ENCODE measurements at regions not wholly inside any gene's neighbourhood (a gene's known extent, or its start where the extent isn't known, plus 50 kb on each side); places are given as distances from the start of the nearest gene placed in this dataset.

DNA sequence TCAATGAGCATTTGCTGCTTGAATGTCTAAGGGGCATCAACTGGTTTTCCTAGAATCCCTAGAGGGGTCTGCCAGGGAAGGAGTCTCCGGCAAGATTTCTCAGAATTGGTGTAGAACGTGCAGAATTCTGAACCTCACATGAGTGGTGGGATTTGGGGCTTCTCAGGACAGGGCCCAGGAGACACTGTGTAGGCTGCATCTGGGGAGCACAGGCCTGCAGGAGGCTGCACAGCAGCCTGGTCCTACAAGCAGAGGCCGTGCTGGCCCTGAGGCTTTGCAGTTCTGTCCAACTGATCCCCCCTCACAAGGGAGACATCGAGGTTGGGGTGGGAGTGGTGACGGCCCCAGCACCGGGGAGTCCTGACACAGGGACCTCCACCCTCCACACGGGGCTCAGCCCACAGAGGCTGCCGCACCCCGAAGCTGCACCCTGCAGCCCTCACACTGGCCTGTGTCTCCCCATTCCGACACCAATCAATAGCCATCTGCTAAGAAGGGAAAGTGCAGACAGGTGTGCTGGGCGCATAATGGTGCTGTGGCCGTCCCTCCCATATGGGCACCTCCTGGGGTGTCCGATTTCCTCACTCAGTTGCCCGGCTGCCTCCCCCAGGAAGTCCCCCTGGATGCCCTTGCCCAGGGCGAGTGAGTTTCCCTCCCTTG lies 688.1 kb downstream of the BRD1 start:
- no peaks in the 10 kb centered on the region for H3K9me3 ChIP-seq (ENCODE audit: low read length)
- no peaks in the 10 kb centered on the region for H3K4me1 ChIP-seq (ENCODE audit: insufficient read depth, low read length)
- H3K4me3 ChIP-seq (replicated peaks in 1 of 3; ENCODE audit: insufficient read depth in 1 of 3, low read depth in 2 of 3, low read length in 3 of 3): no peak overlapping the region
- H2AFZ ChIP-seq (ENCODE audit: low read length): no peak overlapping the region
- no peak overlapping the region for H3K27ac ChIP-seq (ENCODE audit: extremely low read length, insufficient read depth, low read length)
- 0% methylated on average over 2 of the region's 15 CpGs for WGBS (ENCODE audit: low lambda C conversion rate)
- H3K4me2 ChIP-seq (ENCODE audit: low read depth, low read length): no peak overlapping the region
- TF ChIP-seq ARID2 (CRISPR knock-in tag; IDR thresholded peaks at IDR 0.05; ENCODE audit: borderline replicate concordance): no peak
- TF ChIP-seq, protein P1, sequence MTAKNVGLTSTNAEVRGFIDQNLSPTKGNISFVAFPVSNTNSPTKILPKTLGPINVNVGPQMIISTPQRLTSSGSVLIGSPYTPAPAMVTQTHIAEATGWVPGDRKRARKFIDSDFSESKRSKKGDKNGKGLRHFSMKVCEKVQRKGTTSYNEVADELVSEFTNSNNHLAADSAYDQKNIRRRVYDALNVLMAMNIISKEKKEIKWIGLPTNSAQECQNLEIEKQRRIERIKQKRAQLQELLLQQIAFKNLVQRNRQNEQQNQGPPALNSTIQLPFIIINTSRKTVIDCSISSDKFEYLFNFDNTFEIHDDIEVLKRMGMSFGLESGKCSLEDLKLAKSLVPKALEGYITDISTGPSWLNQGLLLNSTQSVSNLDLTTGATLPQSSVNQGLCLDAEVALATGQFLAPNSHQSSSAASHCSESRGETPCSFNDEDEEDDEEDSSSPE (CRISPR knock-in tag; IDR thresholded peaks at IDR 0.05): no peak
- ChIA-PET CTCF (ENCODE audit: low intra/inter-chr PET ratio, low total read pairs) (no interaction called here), POLR2A (no interaction called here)
- in situ Hi-C loops (cut with HindIII; ENCODE audit: extremely low pct_ligation_motif_present, low pct_unique_long_range_greater_than_20kb): no loop called here
- no peaks in the 10 kb centered on the region for H4K20me1 ChIP-seq (ENCODE audit: insufficient read depth, low read length)
- FAIRE-seq (no peak), DNase-seq (ENCODE audit: low spot score) (no peak), ATAC-seq (no peak)
- no peak overlapping the region for H3K9ac ChIP-seq (ENCODE audit: insufficient read depth, low read depth, low read length)
- peaks cover 0 to 30% of the 10 kb centered on the region in 2 experiments; a peak in 4 of 5 replicates for H3K27me3 ChIP-seq (ENCODE audit: control insufficient read depth in 1 of 2, insufficient read depth in 2 of 2, low read length in 2 of 2)
- H3K36me3 ChIP-seq (replicated peaks in 1 of 2; ENCODE audit: control insufficient read depth in 1 of 2, insufficient read depth in 2 of 2, low read length in 2 of 2): no peaks in the 10 kb centered on the region
- no peaks in the 10 kb centered on the region for H3K79me2 ChIP-seq (ENCODE audit: insufficient read depth, low read length)
- intact Hi-C loops (cut with micrococcal nuclease; ENCODE audit: unreplicated experiment): no loop called here
- no TSS peak for BruUV-seq (replicated peaks)

DNA sequence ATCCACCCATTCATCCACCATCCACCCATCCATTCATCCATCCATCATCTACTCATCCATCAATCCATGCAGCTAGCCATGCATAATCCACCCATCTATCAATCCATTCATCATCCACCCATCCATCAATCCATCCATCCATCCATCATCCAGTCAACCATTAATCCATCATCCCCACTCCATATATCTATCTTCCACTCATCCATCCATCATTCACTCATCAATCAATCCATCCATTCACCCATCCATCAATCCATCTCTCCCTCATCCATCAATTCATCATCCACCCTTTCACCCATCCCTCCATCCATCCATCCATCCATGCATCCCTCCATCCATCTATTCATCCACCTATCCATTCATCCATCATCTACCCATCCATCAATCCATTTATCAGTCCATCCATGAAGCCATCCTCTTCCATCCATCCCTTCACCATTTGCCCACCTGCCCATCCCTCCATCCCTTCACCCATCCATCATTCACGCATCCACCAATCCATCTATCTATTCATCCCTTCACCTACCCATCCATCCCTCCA lies 689.4 kb downstream of the BRD1 start:
- intact Hi-C loops (cut with micrococcal nuclease; ENCODE audit: unreplicated experiment): no loop called here
- no TSS peak for BruUV-seq (replicated peaks)
- CTCF ChIA-PET (ENCODE audit: low intra/inter-chr PET ratio, low total read pairs): no interaction called here
- WGBS (ENCODE audit: low lambda C conversion rate): 0% methylated on average over 1 of the region's 1 CpG
- Histone ChIP-seq H3K36me3 (replicated peaks in 1 of 2; ENCODE audit: control insufficient read depth in 1 of 2, insufficient read depth in 2 of 2, low read length in 2 of 2) (no peaks in the 10 kb centered on the region), H3K4me3 (replicated peaks in 1 of 3; ENCODE audit: insufficient read depth in 1 of 3, low read depth in 2 of 3, low read length in 3 of 3) (no peak overlapping the region), H3K9me3 (ENCODE audit: low read length) (no peaks in the 10 kb centered on the region), H3K4me2 (ENCODE audit: low read depth, low read length) (no peak overlapping the region), H3K27ac (ENCODE audit: extremely low read length, insufficient read depth, low read length) (no peak overlapping the region), H3K4me1 (ENCODE audit: insufficient read depth, low read length) (no peaks in the 10 kb centered on the region), H3K9ac (ENCODE audit: insufficient read depth, low read depth, low read length) (no peak overlapping the region), H3K79me2 (ENCODE audit: insufficient read depth, low read length) (no peaks in the 10 kb centered on the region), H3K27me3 (ENCODE audit: control insufficient read depth in 1 of 2, insufficient read depth in 2 of 2, low read length in 2 of 2) (peaks cover 0 to 36% of the 10 kb centered on the region in 2 experiments; a peak in 4 of 5 replicates), H4K20me1 (ENCODE audit: insufficient read depth, low read length) (no peaks in the 10 kb centered on the region), H2AFZ (ENCODE audit: low read length) (no peak overlapping the region)
- in situ Hi-C loops (cut with HindIII; ENCODE audit: extremely low pct_ligation_motif_present, low pct_unique_long_range_greater_than_20kb): no loop called here
- FAIRE-seq (no peak), ATAC-seq (no peak), DNase-seq (ENCODE audit: low spot score) (no peak)
- POLR2A ChIA-PET: no interaction called here
- peak; percentile 11; the same call in 1 of the 2 replicates for TF ChIP-seq IKZF1 (IDR thresholded peaks at IDR 0.05)
- no peak for TF ChIP-seq ZNF263 (CRISPR knock-in tag; IDR thresholded peaks at IDR 0.05)

Data from HepG2 (cell line).